ENCODE measurements at regions not wholly inside any gene's neighbourhood (a gene's known extent, or its start where the extent isn't known, plus 50 kb on each side); places are given as distances from the start of the nearest gene placed in this dataset.

- no peaks in the 10 kb centered on the region for H3K79me2 ChIP-seq (ENCODE audit: control insufficient read depth, insufficient read depth, low read length)
- no peaks in the 10 kb centered on the region for H3K4me1 ChIP-seq (replicated peaks in 1 of 2; ENCODE audit: control insufficient read depth in 2 of 2, insufficient read depth in 2 of 2, low read length in 2 of 2)
- POLR2A ChIA-PET: no interaction called here
- intact Hi-C loops (cut with micrococcal nuclease) (no loop called here), in situ Hi-C loops (cut with MboI) (no loop called here)
- H3K27me3 ChIP-seq (ENCODE audit: control insufficient read depth in 2 of 2, insufficient read depth in 2 of 2, low read length in 2 of 2): peaks cover 0 to 18% of the 10 kb centered on the region in 2 experiments; a peak in 2 of 5 replicates
- no peaks in the 10 kb centered on the region for H4K20me1 ChIP-seq (replicated peaks; ENCODE audit: control insufficient read depth, insufficient read depth, low read length)
- no peaks in the 10 kb centered on the region for H3K36me3 ChIP-seq (ENCODE audit: control insufficient read depth, insufficient read depth, low read length)
- DNase-seq (ENCODE audit: extremely low read depth in 1 of 4, low spot score in 3 of 4) (no peak), FAIRE-seq (no peak), ATAC-seq (no peak)
- no peak overlapping the region for H2AFZ ChIP-seq (ENCODE audit: low read depth, low read length)
- no peak overlapping the region for H3K9ac ChIP-seq (ENCODE audit: insufficient read depth in 1 of 2, low read depth in 2 of 2, low read length in 2 of 2)
- no peak overlapping the region for H3K27ac ChIP-seq (ENCODE audit: extremely low read depth, low read depth, low read length)
- CTCF ChIA-PET (ENCODE audit: low intra/inter-chr PET ratio): no interaction called here
- H3K9me3 ChIP-seq (replicated peaks; ENCODE audit: control insufficient read depth, insufficient read depth, low read depth, low read length): no peaks in the 10 kb centered on the region
- BruUV-seq (replicated peaks): no TSS peak
- no peak overlapping the region for H3K4me2 ChIP-seq (ENCODE audit: insufficient read depth, low read length)
- TF ChIP-seq ZNF79 (CRISPR knock-in tag; IDR thresholded peaks at IDR 0.05; ENCODE audit: low read depth): no peak
- no peak overlapping the region for H3K4me3 ChIP-seq
- H3K9me1 ChIP-seq (ENCODE audit: control insufficient read depth, insufficient read depth, low read length): no peaks in the 10 kb centered on the region
- under 1% methylated on average over 11 of the region's 12 CpGs for WGBS (ENCODE audit: insufficient coverage, low coverage, missing lambda C conversion rate)
These were observed 190.1 kb downstream of the UACA start for GRCh38 chr15:70573121-70573850.

- Histone ChIP-seq H4K20me1 (replicated peaks; ENCODE audit: control insufficient read depth, insufficient read depth, low read length) (no peaks in the 10 kb centered on the region), H3K4me3 (no peak overlapping the region), H3K9me1 (ENCODE audit: control insufficient read depth, insufficient read depth, low read length) (no peaks in the 10 kb centered on the region), H3K27me3 (ENCODE audit: control insufficient read depth in 2 of 2, insufficient read depth in 2 of 2, low read length in 2 of 2) (peaks cover 0 to 24% of the 10 kb centered on the region in 2 experiments; a peak in 2 of 5 replicates), H3K27ac (ENCODE audit: extremely low read depth, low read depth, low read length) (no peak overlapping the region), H2AFZ (ENCODE audit: low read depth, low read length) (no peak overlapping the region), H3K4me2 (ENCODE audit: insufficient read depth, low read length) (no peak overlapping the region), H3K36me3 (ENCODE audit: control insufficient read depth, insufficient read depth, low read length) (no peaks in the 10 kb centered on the region), H3K79me2 (ENCODE audit: control insufficient read depth, insufficient read depth, low read length) (no peaks in the 10 kb centered on the region), H3K9me3 (replicated peaks; ENCODE audit: control insufficient read depth, insufficient read depth, low read depth, low read length) (no peaks in the 10 kb centered on the region), H3K9ac (ENCODE audit: insufficient read depth in 1 of 2, low read depth in 2 of 2, low read length in 2 of 2) (no peak overlapping the region), H3K4me1 (replicated peaks in 1 of 2; ENCODE audit: control insufficient read depth in 2 of 2, insufficient read depth in 2 of 2, low read length in 2 of 2) (no peaks in the 10 kb centered on the region)
- intact Hi-C loops (cut with micrococcal nuclease) (no loop called here), in situ Hi-C loops (cut with MboI) (no loop called here)
- FAIRE-seq (no peak), ATAC-seq (no peak; the same call in 2 of the 3 replicates), DNase-seq (ENCODE audit: extremely low read depth in 1 of 4, low spot score in 3 of 4) (no peak)
- POLR2A ChIA-PET: no interaction called here
- CTCF ChIA-PET (ENCODE audit: low intra/inter-chr PET ratio): no interaction called here
- BruUV-seq (replicated peaks): no TSS peak
- no peak for TF ChIP-seq SRF (CRISPR knock-in tag; IDR thresholded peaks at IDR 0.05)
- whole genome bisulfite sequencing (ENCODE audit: insufficient coverage, low coverage, missing lambda C conversion rate): 1% methylated on average over 6 of the region's 6 CpGs
These were observed 193.6 kb downstream of the UACA start for GRCh38 chr15:70569714-70570231.
